NOMO-1 (cell line): ENCODE measurements at regions not wholly inside any gene's neighbourhood (a gene's known extent, or its start where the extent isn't known, plus 50 kb on each side); places are given as distances from the start of the nearest gene placed in this dataset.

Experiments used
- DNase-seq, 2 experiments: peaks; one replicate each; lab custom pipeline; 2025; ENCODE audit not compliant: unreplicated experiment in 2 of 2; lab: John Stamatoyannopoulos, UW

DNA sequence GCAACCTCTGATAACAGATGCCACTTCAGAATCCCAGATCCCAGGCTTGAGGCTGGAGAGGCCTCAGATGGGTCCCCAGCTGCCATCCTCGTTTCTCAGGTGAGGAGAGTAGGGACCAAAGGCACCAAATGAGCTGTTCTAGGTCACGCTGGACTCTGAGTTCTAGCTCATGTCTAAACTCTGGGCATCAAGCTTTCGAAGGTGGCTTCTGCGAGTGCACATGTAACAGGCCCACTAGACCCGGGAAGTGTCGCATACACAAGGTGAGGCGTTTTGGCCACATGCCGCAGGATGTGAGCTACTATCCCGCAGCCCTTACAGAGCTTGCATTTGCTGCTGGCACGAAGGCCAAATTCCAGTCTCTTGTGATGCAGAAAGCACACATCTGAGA, 355.1 kb upstream of the SHH start:
- DNase-seq, result no peak

DNA sequence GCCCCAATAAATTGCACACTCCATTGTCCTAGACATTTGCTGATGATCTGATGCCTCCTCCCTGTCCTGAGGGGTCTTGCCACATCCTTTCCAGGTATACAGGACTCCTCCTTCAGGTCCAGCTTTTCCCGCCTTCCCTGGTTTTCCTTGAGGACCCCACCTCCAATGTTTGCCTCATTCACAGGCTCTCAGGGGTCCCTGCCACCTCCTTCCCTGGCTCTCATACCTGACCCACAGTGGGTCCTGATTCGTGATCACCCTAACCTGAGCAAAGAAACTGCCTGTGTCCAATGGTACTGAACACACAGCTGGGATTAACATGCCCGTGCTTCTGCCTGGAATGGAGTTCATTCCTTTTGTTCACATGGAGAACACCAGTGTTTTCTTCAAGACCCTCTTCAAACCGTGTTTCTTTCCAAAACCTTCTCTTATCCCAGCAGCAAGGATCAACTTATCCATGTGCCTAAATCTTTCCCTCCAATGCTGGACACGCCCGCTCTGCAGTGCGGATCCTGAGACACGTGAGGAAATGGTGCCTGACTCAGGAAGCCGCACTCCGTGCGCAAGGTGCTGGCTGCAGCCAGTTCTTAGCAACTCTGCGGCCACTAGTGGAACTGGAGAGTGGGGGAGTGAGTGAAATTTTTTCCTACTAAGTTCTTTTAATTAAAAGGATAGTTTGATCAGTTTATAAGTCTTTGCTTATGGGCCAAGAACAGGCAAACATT, 354.6 kb upstream of the SHH start:
- DNase-seq, result no peak

DNA sequence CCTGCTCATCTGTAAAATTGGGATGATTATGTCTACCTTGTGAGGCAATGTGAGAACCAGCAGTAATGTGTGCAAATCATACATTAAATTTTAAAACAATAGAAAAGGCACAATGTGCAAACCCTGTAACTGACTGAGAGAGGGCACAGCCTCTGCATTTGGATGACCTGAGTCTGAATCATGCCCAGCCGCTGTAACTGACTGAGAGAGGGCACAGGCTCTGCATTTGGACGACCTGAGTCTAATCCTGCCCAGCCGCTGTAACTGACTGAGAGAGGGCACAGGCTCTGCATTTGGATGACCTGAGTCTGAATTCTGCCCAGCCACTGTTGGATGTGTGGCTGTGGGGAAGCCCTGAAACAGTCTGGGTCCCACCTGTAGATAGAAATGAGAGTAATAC, 351.5 kb upstream of the SHH start:
- no peak for DNase-seq

DNA sequence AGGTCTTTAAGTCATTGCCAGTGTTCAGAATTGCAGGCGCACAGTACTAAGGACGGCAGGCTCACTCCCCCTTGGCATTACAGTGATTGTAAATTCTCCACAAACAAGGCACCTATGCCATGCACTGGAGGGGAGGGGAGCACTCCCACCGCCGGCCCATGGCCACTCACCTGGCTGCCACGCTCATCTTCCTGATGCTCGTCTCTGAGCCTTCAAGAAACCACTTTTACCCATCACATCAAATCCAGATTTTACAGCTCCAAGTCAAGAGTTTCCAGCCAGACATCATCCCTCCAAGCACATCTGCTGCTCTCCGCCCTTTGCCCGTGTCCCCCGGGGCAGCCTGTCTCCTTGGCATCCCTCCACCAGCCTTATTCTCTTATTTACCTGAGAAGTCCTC, 350.2 kb upstream of the SHH start:
- no peak for DNase-seq

DNA sequence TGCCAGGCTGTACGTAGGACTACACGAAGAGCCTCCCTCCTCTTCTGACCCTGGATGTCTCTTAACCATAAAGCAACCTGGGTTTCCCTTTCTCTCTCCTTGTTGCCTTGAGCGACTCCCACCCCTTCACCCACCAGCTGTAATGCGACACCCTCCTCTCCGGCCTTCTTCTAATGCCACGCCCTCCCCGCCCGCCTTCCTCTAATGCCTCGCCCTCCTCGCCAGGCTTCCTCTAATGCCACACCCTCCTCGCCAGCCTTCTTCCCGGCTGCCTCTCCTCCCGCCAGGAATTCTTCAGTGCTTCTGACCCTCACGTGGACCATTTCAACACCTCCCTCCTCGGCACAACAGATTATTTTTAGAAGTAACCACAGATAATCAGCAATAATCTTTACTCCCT, 348.5 kb upstream of the SHH start:
- DNase-seq, result no peak

DNA sequence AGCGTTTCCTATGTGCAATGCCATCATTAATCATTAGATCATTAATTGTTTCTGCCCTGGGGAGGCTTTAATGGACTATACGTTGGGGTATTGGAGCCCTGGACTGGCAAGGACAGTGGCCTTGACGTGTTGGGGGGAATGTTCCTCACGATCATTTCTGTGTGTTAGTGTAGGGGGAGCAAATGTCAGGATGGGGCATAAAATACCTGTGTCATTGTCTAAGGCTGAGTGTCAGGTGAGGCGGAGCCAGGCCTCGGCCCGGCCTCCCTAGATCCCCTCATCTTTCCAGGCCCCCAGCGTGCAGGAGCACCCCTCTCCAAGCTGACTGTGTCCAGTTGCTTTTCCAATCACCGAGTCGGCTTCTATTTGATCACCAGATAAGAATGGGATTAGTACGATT, 346.4 kb upstream of the SHH start:
- no peak for DNase-seq

DNA sequence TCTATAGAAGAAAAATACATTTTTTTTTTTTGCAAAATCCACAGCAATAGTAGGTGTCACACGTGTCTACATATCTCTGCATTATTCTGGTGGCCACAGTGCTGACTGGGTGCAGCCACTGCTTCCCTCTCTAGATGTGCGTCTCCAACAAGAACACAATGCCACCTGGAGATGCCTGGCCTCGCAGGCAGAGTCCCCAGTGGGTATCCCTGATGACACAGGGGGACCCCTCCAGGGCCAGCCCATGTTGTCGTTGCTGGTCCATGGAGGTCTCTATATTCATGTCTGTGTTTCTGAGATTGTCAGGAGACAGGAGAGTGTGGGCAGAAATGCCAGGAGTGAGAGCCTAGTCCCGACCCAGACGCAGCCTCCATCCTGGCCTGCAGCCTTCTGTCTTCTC, 345.9 kb upstream of the SHH start:
- no peak for DNase-seq

DNA sequence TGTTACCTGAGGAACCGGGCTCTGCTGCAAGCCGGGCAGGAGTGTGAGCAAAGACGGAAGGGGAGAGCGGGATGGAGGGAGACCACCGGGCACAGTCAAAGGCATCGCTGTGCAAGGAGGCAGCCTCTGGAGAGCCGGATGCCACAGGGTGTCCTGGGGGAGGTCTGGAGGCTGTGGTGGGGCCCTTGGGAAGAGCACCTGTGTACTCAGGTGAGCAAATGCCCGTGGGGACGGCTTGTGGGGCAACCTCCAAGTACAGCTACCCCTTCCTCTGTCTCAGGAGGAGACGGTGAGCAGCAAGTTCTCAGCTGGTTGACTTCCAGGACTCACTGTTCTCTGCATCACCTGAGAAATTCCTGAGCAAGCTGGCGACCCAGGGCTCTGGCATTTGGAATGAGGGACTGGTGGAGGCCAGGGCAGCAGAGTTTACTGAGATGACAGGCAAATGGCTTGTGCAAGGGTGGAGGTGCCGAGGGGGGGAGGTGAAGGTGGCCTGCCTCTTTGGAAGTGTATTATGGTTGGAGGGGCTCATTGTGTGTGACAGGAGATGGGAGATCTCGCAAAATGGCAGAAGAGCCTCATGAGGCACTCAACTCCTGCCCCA, 345.2 kb upstream of the SHH start:
- DNase-seq, result no peak

DNA sequence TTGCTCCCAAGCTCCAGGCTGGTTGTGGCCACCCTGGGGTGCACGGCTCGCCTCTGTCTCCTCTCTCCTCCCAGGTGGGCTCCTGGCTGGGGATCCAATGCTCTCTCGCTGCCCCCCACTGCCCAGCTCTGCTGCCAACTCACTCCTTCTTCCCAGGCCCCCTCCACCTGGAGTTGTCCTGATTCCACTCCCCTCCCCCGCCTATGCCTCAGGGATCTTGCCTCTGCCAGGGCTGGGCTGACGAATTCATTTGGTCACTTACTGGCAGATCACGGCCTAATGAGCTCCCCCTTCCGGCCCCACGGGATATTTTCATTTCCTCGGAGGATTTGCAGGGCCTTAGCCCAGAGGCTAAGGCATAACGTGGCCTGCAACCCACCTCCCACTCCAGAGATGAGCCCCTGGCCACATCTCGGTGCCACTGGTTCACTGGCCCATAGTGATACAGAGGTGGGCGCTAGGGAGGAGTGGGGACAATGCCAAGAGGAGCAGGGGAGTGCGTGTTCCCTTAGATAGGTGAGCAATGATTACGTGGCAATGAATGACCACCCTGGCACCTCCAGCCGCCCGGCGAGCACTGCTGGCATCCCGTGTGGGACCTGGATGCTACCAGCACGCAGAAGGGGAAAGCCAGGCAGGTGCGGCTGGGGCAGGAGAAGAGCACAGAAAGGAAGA, 344.6 kb upstream of the SHH start:
- DNase-seq, result peak in 1 of 2 experiments; percentile 3

DNA sequence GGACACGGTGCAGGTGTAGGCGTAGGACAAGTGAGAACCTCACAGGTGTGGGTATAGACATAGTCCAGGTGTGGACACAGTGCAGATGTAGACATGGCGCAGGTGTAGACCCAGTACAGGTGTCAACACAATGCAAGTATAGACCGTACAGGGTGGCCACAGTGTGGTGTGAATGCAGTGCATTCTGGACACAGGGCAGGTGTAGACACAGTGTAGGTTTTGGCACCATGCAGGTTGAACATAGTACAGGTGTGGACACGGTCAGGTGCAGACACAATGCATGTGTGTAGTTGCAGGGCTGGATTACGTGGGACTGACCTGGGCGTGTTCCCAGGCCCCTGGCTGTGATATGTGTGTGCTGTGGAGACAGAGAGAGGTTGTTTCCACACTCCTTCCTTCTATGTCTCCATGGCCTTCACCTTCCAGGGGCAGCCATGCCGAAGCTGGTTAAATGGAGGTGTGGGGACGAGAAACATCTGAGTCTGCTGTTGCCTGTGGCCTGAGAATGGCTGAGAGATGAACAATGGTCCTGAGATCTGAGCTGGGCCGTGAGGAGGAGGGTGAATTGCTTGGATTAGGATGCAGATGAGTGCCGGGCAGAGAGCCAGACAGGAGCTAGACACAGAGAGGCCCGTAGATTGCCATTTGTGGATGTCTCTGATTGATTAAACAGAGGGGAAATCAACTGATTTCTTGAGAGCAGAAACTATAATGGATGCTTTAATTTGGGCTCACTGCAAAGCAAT, 343.9 kb upstream of the SHH start:
- no peak for DNase-seq

DNA sequence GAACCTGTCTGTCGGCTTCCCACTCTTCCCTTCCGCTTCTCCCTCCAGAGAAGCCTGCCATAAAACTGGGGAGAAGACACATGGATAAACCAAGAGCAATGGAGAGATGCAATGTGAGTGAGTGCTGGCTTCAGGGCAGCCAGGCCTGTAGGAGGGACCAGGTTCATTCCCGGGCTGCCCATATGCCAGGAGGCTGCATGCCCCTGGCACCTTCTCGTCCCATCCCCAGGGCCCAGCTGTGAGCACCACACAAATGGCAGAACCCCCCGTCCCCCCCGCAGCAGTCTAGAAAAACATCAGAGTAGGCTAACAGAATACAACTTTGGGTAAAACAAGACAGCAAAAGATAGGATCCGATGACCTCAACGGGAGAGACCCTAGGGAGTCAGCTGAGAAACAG, 341.3 kb upstream of the SHH start:
- no peak for DNase-seq

DNA sequence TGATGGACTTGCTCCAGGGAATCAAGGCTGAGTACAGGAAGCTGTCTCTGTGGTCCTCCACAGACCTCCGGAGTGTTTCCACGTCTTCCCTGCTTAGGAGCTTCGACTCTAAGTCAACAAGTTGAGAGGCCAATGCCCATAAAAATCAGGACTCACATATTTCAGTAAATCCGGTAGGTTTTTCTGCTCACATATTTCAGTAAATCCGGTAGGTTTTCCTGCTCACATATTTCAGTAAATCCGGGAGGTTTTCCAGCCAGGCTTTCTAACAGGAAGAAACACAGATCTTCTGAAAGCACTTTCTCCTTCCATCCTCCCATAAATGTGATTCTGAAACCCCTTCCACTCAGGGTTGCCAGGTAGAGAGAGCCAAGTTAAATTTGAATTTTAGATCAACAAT, 340.1 kb upstream of the SHH start:
- no peak for DNase-seq

DNA sequence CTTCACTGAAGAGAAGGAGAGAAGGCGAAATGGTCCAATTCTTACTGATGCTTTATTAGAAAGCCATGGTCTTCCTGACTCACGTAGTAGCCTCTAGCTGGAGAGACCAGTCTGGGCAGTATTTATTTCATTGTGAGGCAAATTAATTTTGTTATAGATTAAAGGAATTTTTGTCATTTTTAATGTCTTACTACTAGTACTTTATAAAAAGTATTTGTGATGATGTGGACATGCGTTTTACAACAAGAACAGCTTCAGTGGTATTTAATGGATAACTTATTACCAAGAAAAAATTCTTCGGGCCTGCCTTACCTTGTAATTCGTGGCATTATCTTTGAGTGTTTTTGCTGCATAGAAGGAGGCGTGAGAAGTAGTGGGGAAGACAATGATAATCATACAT, 339.4 kb upstream of the SHH start:
- DNase-seq, result no peak

DNA sequence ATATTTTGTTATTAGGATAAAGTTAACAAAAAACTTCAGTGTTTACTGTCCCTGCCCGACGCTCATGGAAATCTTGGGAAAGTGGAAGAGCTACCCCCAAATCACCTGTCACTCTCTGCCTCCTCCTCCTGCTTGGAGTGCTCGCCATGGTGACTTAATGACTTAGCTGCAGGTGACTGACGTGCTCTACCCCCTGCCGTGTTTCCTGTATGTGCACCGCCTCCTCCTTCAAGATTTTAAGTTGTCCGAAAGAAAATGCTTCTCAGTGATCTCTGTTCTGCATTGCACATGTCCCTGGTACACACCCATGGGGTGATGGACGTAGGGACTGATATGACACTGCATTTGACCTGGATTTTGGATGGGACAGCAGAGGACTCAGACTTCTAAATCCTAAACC, 338.8 kb upstream of the SHH start:
- DNase-seq, result no peak

DNA sequence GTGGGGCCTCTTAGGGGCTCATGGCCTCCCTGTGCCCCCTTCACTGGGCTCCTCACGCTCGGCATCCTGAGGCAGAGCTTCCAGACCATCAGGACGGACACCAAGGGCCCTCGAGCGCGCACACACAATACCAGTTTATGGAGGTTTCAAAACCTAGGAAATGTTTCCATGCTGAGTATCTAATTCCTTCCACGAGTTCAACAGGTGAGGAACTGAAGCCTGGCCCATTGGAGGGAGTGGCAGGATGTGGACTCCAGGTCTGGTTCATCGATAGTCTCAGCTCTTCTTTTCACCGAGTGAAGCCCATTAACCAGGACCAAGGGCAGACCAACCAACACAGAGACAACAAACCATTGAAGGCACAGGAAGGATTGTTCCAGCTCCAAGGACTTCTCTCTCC, 336.7 kb upstream of the SHH start:
- DNase-seq, result no peak

DNA sequence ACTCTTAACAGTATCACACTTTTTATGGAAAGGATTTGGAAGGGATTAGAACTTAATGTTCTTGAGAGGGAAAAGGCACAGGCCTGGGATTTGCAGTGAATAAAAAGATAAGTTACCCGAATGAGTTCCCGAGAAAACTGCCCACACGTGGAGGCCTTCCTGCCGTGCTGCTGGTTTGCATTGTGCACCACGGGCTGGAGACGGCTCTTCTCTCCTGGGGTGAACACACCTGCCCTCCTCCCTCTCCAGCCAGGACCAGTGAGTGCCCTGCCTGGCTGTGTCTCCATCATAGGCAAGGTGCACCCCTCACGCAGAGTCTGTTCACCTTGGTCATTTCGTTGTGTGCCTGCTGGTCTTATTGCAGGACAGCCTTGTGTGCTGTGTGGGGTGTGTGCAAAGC, 336.3 kb upstream of the SHH start:
- DNase-seq, result no peak

DNA sequence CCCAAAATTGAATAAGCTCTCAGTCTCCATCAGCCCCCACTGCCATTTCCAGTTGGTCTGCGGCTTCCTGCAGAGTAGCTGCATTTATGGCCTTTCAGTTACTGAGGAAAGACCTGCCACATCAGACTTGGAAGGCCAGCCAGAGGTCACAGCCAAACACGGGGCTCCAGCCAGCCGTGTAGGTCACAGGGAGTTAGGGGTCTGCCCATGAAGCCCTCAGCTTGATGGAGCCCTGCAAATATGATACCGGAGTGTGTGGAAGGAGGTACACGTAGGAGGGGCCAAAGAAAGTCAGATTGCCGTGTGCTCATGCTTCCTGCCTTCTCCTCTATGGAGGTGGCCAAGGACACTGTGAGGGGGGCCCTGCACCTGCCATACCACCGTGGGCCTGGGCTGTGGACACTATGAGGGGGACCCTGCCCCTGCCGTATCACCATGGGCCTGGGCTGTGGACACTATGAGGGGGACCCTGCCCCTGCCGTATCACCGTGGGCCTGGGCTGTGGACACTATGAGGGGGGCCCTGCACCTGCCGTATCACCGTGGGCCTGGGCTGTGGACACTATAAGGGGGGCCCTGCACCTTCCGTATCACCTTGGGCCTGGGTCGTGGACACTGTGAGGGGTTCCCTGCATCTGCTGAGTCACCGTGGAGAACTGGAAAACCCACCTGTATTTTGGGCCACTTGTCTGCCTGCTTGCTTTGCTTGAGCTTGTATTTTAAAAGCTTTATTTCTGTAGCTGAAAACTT, 335.7 kb upstream of the SHH start:
- no peak for DNase-seq

DNA sequence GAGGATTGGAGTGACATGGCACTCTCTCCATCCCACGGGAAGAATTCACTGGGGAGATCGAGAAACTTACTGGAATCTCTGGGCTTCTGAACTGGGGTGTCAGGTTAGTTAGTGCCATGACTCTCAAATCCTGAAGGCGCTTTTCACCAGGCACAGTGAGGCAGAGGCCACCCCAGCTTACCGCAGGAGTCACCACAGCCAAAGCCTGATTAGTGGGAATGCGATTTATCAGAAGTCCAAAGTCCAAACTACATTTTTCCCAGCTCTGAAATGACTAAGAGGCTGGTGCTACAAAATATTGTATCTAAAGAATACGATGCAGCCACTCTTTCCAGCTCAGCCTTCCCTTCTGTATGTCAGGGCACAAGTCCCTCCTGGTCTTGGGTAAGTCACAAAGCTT, 334.8 kb upstream of the SHH start:
- DNase-seq, result no peak

DNA sequence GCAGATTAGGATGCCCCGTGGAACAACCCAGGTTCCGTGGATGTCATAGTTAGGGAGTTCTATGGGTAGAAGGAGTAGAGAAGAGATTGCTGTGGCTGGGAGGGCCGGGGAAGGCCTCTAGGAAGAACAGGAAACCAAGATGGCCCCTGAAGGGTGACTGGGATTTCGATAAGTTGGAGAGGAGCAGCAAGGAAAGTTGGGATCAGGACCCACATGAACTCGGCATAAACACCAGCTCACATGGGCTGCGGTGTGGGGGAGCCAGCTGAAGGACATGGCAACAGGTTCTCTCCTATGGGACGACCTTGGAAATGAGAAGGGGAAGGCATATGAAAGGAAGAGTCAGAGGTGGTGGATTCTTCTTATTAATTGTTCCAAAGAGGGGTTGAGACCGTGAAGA, 333.7 kb upstream of the SHH start:
- DNase-seq, result no peak

DNA sequence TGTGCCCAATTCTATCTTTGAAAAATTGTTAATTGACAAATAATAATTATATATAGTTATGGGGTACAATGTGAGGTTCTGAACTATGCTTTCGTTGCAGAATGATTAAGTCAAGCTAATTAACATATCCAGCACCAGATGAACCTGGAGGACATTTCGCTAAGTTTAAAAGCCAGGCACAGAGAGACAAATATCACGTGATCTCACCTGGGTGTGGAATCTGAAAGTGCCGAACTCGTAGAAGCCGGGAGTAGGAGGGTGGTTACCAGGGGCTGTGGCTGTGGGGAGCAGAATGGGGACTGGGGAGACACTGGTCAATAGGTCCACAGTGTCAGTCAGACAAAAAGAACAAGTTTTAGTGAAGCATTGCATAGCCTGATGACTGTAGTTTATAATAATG, 332.9 kb upstream of the SHH start:
- no peak for DNase-seq

DNA sequence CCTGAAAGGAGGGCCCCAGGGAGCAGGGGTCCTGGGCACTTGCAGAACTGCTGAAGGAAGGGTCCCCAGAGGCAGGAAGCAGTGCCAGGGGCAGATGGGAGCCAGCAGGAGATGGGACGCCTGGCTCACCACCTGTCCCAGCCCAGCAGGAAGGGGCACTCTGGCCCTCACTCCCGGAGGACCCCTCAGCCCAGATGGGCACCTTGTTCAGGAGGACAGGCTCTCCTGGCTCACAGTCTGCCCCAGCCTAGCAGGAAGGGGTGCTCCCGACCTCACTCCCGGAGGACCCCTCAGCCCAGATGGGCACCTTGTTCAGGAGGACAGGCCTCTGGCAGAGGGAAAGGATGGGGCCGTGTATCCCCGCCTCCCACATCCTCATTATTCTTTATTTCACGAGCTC, 331.4 kb upstream of the SHH start:
- DNase-seq, result no peak
